Type B pancreatic cell (in vitro differentiated cells): ENCODE measurements at regions not wholly inside any gene's neighbourhood (a gene's known extent, or its start where the extent isn't known, plus 50 kb on each side); places are given as distances from the start of the nearest gene placed in this dataset.

Experiments used
- DNase-seq: peaks from one replicate; pipeline ENCODE4 v3.0.0; 2021; ENCODE audit warnings: mixed read lengths; ENCODE audit not compliant: unreplicated experiment; ENCODE audit errors: extremely low spot score
- H3K27ac Mint-ChIP-seq: 2 replicates; pipeline ENCODE4 v1.8.0; 2021; ENCODE audit warnings: mild to moderate bottlenecking, mixed read lengths
- H3K27me3 Mint-ChIP-seq: 2 replicates; pipeline ENCODE4 v1.8.0; 2021; ENCODE audit warnings: mixed read lengths
- H3K36me3 Mint-ChIP-seq: 2 replicates; pipeline ENCODE4 v1.8.0; 2021; ENCODE audit warnings: mixed read lengths
- H3K4me1 Mint-ChIP-seq: one replicate; pipeline ENCODE4 v1.8.0; 2021; ENCODE audit warnings: mixed read lengths; ENCODE audit not compliant: unreplicated experiment
- H3K4me3 Mint-ChIP-seq: 2 replicates; pipeline ENCODE4 v1.8.0; 2021; ENCODE audit warnings: mild to moderate bottlenecking, mixed read lengths
- H3K9me3 Mint-ChIP-seq: 2 replicates; pipeline ENCODE4 v1.8.0; 2021; ENCODE audit warnings: mixed read lengths
- TF ChIP-seq, protein P1 (sequence below): fragments of 200-600 bp; sonication (generic); conservative IDR thresholded peaks from 2 replicates; pipeline ENCODE4 v1.5.0; 2021; ENCODE audit warnings: antibody characterized with exemption, mild to moderate bottlenecking

- Mint-ChIP-seq H3K27ac (no peak overlapping the region), H3K27me3 (no peaks in the 10 kb centered on the region), H3K36me3 (no peaks in the 10 kb centered on the region), H3K9me3 (peaks cover 5% of the 10 kb centered on the region), H3K4me3 (no peak overlapping the region), H3K4me1 (peaks cover 14% of the 10 kb centered on the region)
- DNase-seq, result no peak
- TF ChIP-seq, protein P1, sequence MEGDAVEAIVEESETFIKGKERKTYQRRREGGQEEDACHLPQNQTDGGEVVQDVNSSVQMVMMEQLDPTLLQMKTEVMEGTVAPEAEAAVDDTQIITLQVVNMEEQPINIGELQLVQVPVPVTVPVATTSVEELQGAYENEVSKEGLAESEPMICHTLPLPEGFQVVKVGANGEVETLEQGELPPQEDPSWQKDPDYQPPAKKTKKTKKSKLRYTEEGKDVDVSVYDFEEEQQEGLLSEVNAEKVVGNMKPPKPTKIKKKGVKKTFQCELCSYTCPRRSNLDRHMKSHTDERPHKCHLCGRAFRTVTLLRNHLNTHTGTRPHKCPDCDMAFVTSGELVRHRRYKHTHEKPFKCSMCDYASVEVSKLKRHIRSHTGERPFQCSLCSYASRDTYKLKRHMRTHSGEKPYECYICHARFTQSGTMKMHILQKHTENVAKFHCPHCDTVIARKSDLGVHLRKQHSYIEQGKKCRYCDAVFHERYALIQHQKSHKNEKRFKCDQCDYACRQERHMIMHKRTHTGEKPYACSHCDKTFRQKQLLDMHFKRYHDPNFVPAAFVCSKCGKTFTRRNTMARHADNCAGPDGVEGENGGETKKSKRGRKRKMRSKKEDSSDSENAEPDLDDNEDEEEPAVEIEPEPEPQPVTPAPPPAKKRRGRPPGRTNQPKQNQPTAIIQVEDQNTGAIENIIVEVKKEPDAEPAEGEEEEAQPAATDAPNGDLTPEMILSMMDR, result no peak
Measured at GRCh38 chr5:33282696-33283095, 158.1 kb upstream of the TARS1 start.

GRCh38 chr5:33283243-33283642 lies 157.5 kb upstream of the TARS1 start:
- Mint-ChIP-seq H3K36me3 (no peaks in the 10 kb centered on the region), H3K27ac (no peak overlapping the region), H3K9me3 (peaks cover 2% of the 10 kb centered on the region), H3K4me1 (peaks cover 14% of the 10 kb centered on the region), H3K4me3 (no peak overlapping the region), H3K27me3 (no peaks in the 10 kb centered on the region)
- TF ChIP-seq, protein P1, result no peak
- DNase-seq, result no peak

DNA sequence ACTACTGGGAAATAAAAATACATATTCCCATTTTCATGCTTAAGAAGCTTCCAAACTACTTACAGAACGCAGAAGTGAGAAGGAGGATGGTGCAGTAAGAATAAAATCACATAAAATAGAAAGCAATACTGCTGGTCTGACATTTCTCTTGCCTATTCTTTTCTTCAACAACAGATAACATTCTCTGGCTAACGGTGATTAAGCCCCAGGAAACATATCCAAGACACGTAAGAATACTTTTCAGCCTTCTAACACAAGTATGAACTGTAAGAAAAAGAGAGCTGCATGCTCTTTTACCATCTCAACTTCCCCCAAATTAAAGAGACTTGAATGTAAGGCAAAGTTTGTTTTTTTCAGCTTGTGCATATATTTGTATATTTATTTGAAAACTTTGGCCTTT lies 156.1 kb upstream of the TARS1 start:
- Mint-ChIP-seq H3K9me3 (no peaks in the 10 kb centered on the region), H3K27me3 (no peaks in the 10 kb centered on the region), H3K4me3 (no peak overlapping the region), H3K36me3 (no peaks in the 10 kb centered on the region), H3K27ac (no peak overlapping the region), H3K4me1 (peaks cover 14% of the 10 kb centered on the region)
- DNase-seq, result no peak
- TF ChIP-seq, protein P1, result no peak

DNA sequence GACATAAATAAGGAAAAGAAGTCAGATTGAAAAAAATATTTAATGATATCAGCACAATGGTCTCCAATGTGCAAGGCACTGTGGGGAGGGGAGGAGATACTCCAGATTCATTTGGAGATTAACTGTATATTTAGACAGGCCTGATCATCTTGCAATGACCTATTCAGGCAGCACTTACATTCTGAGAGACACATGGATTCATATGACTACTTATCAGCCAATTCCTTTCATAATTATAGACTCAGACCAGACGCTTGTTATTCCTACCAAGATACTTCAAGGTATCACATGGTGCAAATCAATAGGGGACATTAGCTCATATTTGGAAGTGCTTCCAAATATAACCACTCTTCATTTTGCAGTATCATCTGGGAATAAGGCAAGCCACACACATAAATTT lies 153.5 kb upstream of the TARS1 start:
- TF ChIP-seq, protein P1, result no peak
- Mint-ChIP-seq H3K4me1 (peaks cover 7% of the 10 kb centered on the region), H3K27me3 (no peaks in the 10 kb centered on the region), H3K4me3 (no peak overlapping the region), H3K9me3 (peaks cover 8% of the 10 kb centered on the region), H3K27ac (no peak overlapping the region), H3K36me3 (peaks cover 5% of the 10 kb centered on the region)
- no peak for DNase-seq

GRCh38 chr5:33291216-33292000 lies 149.4 kb upstream of the TARS1 start:
- no peaks in the 10 kb centered on the region for H3K4me1 Mint-ChIP-seq
- no peaks in the 10 kb centered on the region for H3K27me3 Mint-ChIP-seq
- DNase-seq, result no peak
- no peak overlapping the region for H3K27ac Mint-ChIP-seq
- H3K4me3 Mint-ChIP-seq, result no peak overlapping the region
- TF ChIP-seq, protein P1, result no peak
- H3K9me3 Mint-ChIP-seq, result peaks cover 8% of the 10 kb centered on the region
- peaks cover 5% of the 10 kb centered on the region for H3K36me3 Mint-ChIP-seq
